Trophoblast cell (in vitro differentiated cells and primary cell): ENCODE measurements at regions not wholly inside any gene's neighbourhood (a gene's known extent, or its start where the extent isn't known, plus 50 kb on each side); places are given as distances from the start of the nearest gene placed in this dataset.

ENCODE experiments used
- DNase-seq, 2 donors: peaks; one replicate each; pipeline ENCODE4 v3.0.0-alpha.2; 2016
- H2AFZ ChIP-seq: 2 replicates; pipeline ENCODE4 v1.6.1; 2013; ENCODE audit warnings: low read length, moderate library complexity, mild to moderate bottlenecking; ENCODE audit not compliant: insufficient read depth, poor library complexity
- H2AK5ac ChIP-seq: 2 replicates; pipeline ENCODE4 v1.6.1; 2013; ENCODE audit warnings: mild to moderate bottlenecking, low read length
- H2BK120ac ChIP-seq: 2 replicates; pipeline ENCODE4 v1.6.1; 2013; ENCODE audit warnings: low read length, mild to moderate bottlenecking, moderate library complexity; ENCODE audit not compliant: insufficient read depth, poor library complexity
- H2BK12ac ChIP-seq: 2 replicates; pipeline ENCODE4 v1.6.1; 2013; ENCODE audit warnings: mild to moderate bottlenecking, low read length, moderate library complexity
- H2BK5ac ChIP-seq: 2 replicates; pipeline ENCODE4 v1.6.1; 2013; ENCODE audit warnings: low read length, low read depth, moderate library complexity, mild to moderate bottlenecking; ENCODE audit not compliant: poor library complexity
- H3K14ac ChIP-seq: 2 replicates; pipeline ENCODE4 v1.6.1; 2013; ENCODE audit warnings: mild to moderate bottlenecking, low read length
- H3K18ac ChIP-seq: 2 replicates; pipeline ENCODE4 v1.6.1; 2013; ENCODE audit warnings: mild to moderate bottlenecking, low read length
- H3K23ac ChIP-seq: 2 replicates; pipeline ENCODE4 v1.6.1; 2013; ENCODE audit warnings: low read length
- H3K27ac ChIP-seq: 2 replicates; pipeline ENCODE4 v1.5.1; 2013; ENCODE audit warnings: low read depth, mild to moderate bottlenecking, inconsistent platforms, low read length, moderate library complexity
- H3K27me3 ChIP-seq: 2 replicates; pipeline ENCODE4 v1.6.1; 2013; ENCODE audit warnings: inconsistent platforms, mild to moderate bottlenecking, low read length, moderate library complexity; ENCODE audit not compliant: insufficient read depth
- H3K36me3 ChIP-seq, 2 experiments: 1 replicate in 1 of 2; 2 replicates in 1 of 2; pipeline ENCODE4 v1.6.1; 2013; ENCODE audit warnings: low read length in 2 of 2, mild to moderate bottlenecking in 2 of 2, moderate library complexity in 1 of 2; ENCODE audit not compliant: insufficient read depth in 2 of 2, control insufficient read depth in 1 of 2
- H3K4ac ChIP-seq: 2 replicates; pipeline ENCODE4 v1.6.1; 2013; ENCODE audit warnings: low read depth, mild to moderate bottlenecking, low read length, moderate library complexity
- H3K4me1 ChIP-seq, 2 experiments: 1 replicate in 1 of 2; 2 replicates in 1 of 2; pipeline ENCODE4 v1.6.1; 2013; ENCODE audit warnings: low read length in 2 of 2, mild to moderate bottlenecking in 2 of 2, moderate library complexity in 1 of 2; ENCODE audit not compliant: insufficient read depth in 2 of 2, control insufficient read depth in 1 of 2
- H3K4me2 ChIP-seq: 2 replicates; pipeline ENCODE4 v1.6.1; 2013; ENCODE audit warnings: inconsistent platforms, mild to moderate bottlenecking, low read length, moderate library complexity
- H3K4me3 ChIP-seq: 2 replicates; pipeline ENCODE4 v1.5.1; 2013; ENCODE audit warnings: mild to moderate bottlenecking, low read depth, low read length, inconsistent platforms
- H3K79me1 ChIP-seq: one replicate; pipeline ENCODE4 v1.6.1; 2013; ENCODE audit warnings: low read length
- H3K79me2 ChIP-seq: 2 replicates; pipeline ENCODE4 v1.6.1; 2013; ENCODE audit warnings: low read length, mild to moderate bottlenecking; ENCODE audit not compliant: control insufficient read depth, insufficient read depth, poor library complexity
- H3K9ac ChIP-seq: 2 replicates; pipeline ENCODE4 v1.6.1; 2013; ENCODE audit warnings: mild to moderate bottlenecking, low read length
- H3K9me3 ChIP-seq: 2 replicates; pipeline ENCODE4 v1.6.1; 2013; ENCODE audit warnings: low read depth, mild to moderate bottlenecking, control low read depth, inconsistent platforms, low read length; ENCODE audit not compliant: insufficient read depth
- H4K12ac ChIP-seq: 2 replicates; pipeline ENCODE4 v1.6.1; 2013; ENCODE audit warnings: low read depth, mild to moderate bottlenecking, low read length, moderate library complexity
- H4K8ac ChIP-seq: 2 replicates; pipeline ENCODE4 v1.6.1; 2013; ENCODE audit warnings: low read depth, mild to moderate bottlenecking, low read length, moderate library complexity
- H4K91ac ChIP-seq: one replicate; pipeline ENCODE4 v1.6.1; 2013; ENCODE audit warnings: low read depth, mild to moderate bottlenecking, low read length, moderate library complexity
- WGBS: extraction: QIAGEN DNeasy Blood & Tissue Kit; methylation state at CpG from one replicate; pipeline ENCODE4 v1.1.7; 2013; ENCODE audit warnings: missing lambda C conversion rate; ENCODE audit not compliant: insufficient read length, insufficient coverage; ENCODE audit errors: extremely low coverage; 5-methylcytosine and 5-hydroxymethylcytosine counted together

GRCh38 chr5:143601357-143601756 lies 197.9 kb upstream of the NR3C1 start:
- H4K91ac ChIP-seq: no peak overlapping the region
- no peak overlapping the region for H2BK12ac ChIP-seq
- H3K79me2 ChIP-seq: no peaks in the 10 kb centered on the region
- no peak overlapping the region for H3K27ac ChIP-seq
- H3K4me3 ChIP-seq: no peak overlapping the region
- peak; percentile 19 to 68 for DNase-seq
- H2AFZ ChIP-seq: no peak overlapping the region
- H3K9ac ChIP-seq: no peak overlapping the region
- no CpG with 5 or more reads among the region's 6 CpGs for WGBS
- H2BK120ac ChIP-seq: no peak overlapping the region
- no peaks in the 10 kb centered on the region for H3K36me3 ChIP-seq
- H4K12ac ChIP-seq: no peak overlapping the region
- H2BK5ac ChIP-seq: no peak overlapping the region
- no peak overlapping the region for H4K8ac ChIP-seq
- no peak overlapping the region for H3K18ac ChIP-seq
- H3K23ac ChIP-seq: no peak overlapping the region
- H3K4ac ChIP-seq: no peak overlapping the region
- no peaks in the 10 kb centered on the region for H3K9me3 ChIP-seq
- H3K4me2 ChIP-seq: no peak overlapping the region
- no peak overlapping the region for H2AK5ac ChIP-seq
- H3K27me3 ChIP-seq: no peaks in the 10 kb centered on the region
- H3K4me1 ChIP-seq: peaks cover 0 to 4% of the 10 kb centered on the region in 2 experiments
- no peak overlapping the region for H3K14ac ChIP-seq
- no peaks in the 10 kb centered on the region for H3K79me1 ChIP-seq

DNA sequence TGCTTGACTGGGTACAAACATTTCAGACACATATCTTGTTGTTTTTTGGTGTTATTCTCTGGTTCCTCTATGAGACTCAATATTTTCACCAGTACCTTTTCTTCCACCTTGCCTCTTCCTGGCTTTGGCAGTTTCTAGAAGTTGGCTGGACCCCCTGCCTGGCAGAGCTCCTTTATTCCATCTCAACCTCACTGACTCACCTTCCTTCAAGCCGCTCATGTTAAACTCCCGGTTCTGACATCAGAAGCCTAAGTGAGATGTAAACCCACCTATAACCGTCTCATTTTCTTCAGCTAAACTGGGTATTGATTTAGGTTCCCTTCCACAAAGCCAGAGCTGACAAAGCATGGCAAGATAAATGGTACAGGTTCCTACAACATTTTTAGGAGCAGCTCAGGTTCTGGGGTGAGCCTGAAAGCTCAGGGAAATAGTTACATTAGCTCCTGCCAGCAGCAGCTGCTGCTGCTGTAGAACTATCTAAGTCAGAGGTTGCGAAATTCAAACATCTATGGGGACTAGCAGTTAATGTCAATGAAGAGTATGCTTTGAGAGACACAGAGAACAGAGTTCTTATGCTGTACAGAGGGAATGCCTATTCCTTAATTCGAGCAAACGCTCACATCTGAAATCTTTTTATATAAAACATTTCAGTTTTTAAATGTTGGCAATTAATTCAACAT lies 197.1 kb upstream of the NR3C1 start:
- Histone ChIP-seq H4K91ac (no peak overlapping the region), H3K4ac (no peak overlapping the region), H3K27me3 (no peaks in the 10 kb centered on the region), H4K8ac (no peak overlapping the region), H3K14ac (no peak overlapping the region), H3K79me1 (no peaks in the 10 kb centered on the region), H3K9me3 (no peaks in the 10 kb centered on the region), H3K36me3 (no peaks in the 10 kb centered on the region), H2AFZ (no peak overlapping the region), H2BK120ac (no peak overlapping the region), H4K12ac (no peak overlapping the region), H3K79me2 (no peaks in the 10 kb centered on the region), H2AK5ac (no peak overlapping the region), H3K4me1 (peaks cover 0 to 4% of the 10 kb centered on the region in 2 experiments), H3K18ac (no peak overlapping the region), H2BK12ac (no peak overlapping the region), H3K23ac (no peak overlapping the region), H3K4me2 (no peak overlapping the region), H3K27ac (no peak overlapping the region), H3K4me3 (no peak overlapping the region), H3K9ac (no peak overlapping the region), H2BK5ac (no peak overlapping the region)
- DNase-seq: peak in 1 of 2 donors; percentile 66
- WGBS: no CpG with 5 or more reads among the region's 6 CpGs

DNA sequence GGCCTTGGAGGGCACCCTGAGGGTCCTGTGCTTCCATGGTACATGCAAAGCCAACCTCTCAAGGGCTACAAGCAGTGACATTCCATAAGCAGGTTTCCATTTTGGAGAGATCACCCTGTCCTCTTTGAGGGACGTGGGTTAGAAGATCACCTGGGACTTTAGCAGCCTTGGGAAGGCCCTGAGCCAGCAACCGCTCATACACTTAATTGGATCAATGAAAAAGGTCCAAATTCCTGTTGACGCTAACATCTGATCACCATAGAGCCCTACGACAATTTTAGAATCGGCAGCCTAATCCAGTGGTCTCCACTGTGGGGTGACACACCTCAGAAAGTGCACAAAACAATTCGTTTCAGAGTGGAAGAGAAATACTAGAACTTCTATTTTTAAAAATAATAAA lies 196.0 kb upstream of the NR3C1 start:
- Histone ChIP-seq H3K4me1 (peaks cover 5 to 8% of the 10 kb centered on the region in 2 experiments), H3K79me2 (no peaks in the 10 kb centered on the region), H4K12ac (no peak overlapping the region), H3K36me3 (no peaks in the 10 kb centered on the region), H3K9ac (no peak overlapping the region), H3K4me2 (no peak overlapping the region), H3K79me1 (peaks cover 4% of the 10 kb centered on the region), H3K4ac (no peak overlapping the region), H2AFZ (no peak overlapping the region), H2BK120ac (no peak overlapping the region), H2BK12ac (no peak overlapping the region), H3K14ac (no peak overlapping the region), H3K9me3 (no peaks in the 10 kb centered on the region), H4K8ac (no peak overlapping the region), H2AK5ac (no peak overlapping the region), H3K18ac (no peak overlapping the region), H3K4me3 (no peak overlapping the region), H4K91ac (no peak overlapping the region), H3K27ac (no peak overlapping the region), H2BK5ac (no peak overlapping the region), H3K27me3 (no peaks in the 10 kb centered on the region), H3K23ac (no peak overlapping the region)
- DNase-seq: no peak
- WGBS: no CpG with 5 or more reads among the region's 6 CpGs

DNA sequence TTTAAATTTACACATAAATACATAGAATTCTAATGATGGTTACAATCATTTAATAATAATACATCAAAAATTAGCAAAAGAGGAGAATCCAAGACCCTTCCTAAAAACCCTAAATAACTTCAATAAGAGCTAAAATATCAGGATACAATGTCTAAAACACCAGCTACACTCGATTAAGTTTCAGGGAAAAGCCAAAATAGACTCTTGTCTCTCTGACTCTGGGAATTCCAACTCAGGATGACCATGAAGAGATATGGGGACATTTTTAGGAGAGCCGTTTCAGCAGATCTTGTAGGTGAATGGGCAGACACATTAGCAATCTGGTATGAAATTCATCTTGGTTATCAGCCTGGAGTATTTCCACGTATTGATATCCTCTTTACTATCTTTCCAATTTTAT lies 193.3 kb upstream of the NR3C1 start:
- Histone ChIP-seq H2AK5ac (no peak overlapping the region), H3K4me1 (peaks cover 5 to 8% of the 10 kb centered on the region in 2 experiments), H4K91ac (no peak overlapping the region), H2BK12ac (no peak overlapping the region), H3K23ac (no peak overlapping the region), H3K4ac (no peak overlapping the region), H3K14ac (no peak overlapping the region), H2AFZ (no peak overlapping the region), H3K9me3 (no peaks in the 10 kb centered on the region), H3K27me3 (no peaks in the 10 kb centered on the region), H3K79me2 (no peaks in the 10 kb centered on the region), H2BK120ac (no peak overlapping the region), H4K12ac (no peak overlapping the region), H3K79me1 (peaks cover 4% of the 10 kb centered on the region), H3K9ac (no peak overlapping the region), H2BK5ac (no peak overlapping the region), H3K4me2 (no peak overlapping the region), H3K27ac (no peak overlapping the region), H3K18ac (no peak overlapping the region), H3K36me3 (no peaks in the 10 kb centered on the region), H3K4me3 (no peak overlapping the region), H4K8ac (no peak overlapping the region)
- no peak for DNase-seq
- no CpG with 5 or more reads among the region's 3 CpGs for WGBS
